GM21529 (cell line): ENCODE measurements at regions not wholly inside any gene's neighbourhood (a gene's known extent, or its start where the extent isn't known, plus 50 kb on each side); places are given as distances from the start of the nearest gene placed in this dataset.
A peak's percentile ranks its signal among the peaks of the same experiment; 100 is the strongest.

ENCODE experiments used
- ATAC-seq: cut with Tn5 transposase; IDR thresholded peaks from one replicate; pipeline ENCODE4 v1.9.1; 2021; ENCODE audit not compliant: unreplicated experiment

DNA sequence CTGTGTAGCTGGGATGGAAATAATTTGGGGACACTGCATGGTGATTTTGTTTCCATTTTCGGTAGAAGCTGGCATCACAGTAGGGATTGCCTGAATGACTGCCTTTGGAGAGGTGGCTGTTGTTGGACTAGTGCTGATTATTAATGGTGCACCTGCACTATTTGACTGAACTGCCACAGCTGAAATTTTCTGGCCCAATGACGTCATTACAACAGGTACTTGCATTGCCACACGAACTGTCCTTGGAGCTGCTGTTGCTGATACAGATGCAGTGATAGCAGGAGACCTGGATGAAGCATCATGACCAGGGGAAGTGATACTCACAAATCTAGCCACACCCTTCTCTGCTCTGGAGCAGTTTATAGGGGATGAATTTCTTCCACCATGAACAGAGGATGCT lies 95.6 kb upstream of the FOXC1 start:
- ATAC-seq = no peak

DNA sequence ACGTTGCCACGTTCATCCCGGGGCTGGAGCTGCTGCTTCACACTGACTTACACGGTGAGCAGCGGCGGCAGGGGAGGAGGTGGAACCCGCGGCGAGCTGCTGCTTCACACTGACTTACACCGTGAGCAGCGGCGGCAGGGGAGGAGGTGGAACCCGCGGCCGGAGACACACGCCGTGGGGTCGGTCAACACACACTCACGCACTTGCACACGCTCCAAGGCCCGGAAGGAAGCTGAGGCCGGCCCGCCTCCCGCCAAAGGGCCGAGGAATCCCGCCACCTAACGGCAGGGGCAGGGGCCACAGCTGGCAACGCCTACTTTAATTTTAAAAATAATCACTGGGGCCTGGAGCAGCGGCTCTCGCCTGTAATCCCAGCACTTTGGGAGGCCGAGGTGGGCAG lies 94.4 kb upstream of the FOXC1 start:
- no peak for ATAC-seq

DNA sequence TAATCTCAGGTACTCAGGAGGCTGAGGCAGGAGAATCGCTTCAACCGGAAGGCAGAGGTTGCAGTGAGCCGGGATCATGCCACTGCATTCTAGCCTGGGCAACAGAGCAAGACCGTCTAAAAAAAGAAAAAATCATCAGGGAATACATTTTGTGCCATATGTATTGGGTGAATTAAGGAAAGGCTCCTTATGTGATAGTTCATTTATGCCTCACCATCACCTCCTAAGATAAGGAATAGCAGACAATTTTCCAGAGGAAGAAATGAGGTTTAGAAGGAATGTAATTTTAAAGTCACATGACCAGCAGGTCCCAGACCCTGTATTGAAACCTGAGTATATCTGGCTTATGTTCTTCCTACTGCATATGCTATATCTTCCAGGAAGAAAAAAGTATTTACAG lies 93.9 kb upstream of the FOXC1 start:
- no peak for ATAC-seq

DNA sequence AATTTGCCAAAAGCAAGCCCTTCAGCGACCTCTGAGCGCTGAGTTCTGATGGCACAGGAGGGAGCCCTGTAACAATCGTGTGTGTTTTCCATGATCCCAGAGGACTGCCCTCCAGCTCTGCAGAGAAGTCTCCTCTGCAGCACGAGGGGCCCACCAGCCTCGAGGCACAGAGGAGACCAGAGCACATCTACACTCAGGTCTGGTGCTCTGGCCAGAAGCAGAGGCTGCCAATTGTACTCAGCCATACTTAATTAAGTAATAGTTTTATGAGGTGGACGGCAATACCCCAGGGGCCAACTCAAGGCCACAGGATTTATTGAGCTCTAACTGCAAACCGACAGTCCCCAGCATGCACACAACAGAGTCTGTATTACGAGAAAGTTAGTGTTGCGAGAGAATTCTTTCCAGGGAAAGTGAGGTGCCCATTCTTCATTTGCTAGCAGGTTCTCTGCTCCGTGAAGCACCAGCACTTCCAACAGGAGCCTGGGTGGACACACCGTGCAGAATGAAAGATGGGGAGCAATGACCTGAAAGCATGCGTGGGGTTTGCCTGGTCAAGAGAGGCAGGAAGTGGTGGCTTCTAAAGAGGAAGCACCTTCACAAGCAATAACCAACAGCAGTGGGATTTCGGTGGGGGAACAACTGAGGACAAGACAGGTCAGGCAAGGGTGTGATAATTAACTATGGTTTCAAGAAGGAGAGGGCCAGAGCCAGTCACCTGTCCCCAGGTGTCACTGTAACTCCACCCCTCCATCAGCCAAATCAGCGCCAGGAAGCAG lies 92.8 kb upstream of the FOXC1 start:
- no peak for ATAC-seq

- no peak for ATAC-seq
These were observed 90.9 kb upstream of the FOXC1 start for GRCh38 chr6:1518855-1519254.

GRCh38 chr6:1519597-1519996 lies 90.1 kb upstream of the FOXC1 start:
- no peak for ATAC-seq

DNA sequence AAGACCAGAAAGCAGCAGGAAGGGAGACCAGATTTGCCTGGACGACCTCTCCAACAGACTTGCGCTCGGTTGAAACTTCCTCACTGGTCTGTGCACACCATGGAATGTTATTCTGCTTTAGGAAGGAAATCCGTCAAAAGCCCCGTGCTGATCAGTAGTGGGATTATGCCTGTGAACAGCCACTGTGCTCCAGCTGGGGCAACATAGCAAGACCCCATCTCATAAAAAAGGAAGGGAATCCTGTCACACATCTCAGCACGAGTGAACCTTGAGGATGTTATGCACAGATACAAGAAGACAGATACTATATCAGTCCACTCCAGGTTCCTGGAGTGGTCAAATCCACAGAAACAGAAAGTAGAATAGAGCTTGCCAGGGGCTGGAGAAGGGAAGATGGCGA lies 86.9 kb upstream of the FOXC1 start:
- ATAC-seq = no peak

DNA sequence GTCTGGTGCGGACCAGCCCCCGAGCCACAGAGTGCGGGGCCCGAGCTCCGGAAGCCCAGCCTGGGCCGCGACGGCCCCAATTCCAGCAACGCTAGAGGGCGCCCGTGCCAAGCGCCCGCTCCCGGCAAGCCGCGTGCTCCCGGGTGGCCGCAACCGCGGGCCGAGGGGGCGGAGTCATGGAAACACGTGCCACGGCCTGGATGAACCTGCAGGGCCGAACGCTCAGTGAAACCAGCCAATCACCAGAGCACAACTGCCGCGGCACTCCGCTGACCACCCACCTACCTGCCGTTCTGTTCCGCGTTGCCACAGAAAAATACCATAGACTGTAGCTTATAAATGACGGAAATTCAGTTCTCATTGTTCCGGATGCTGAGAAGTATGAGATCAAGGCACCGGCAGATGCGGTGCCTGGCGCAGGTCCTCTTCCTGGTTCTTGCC lies 85.7 kb upstream of the FOXC1 start:
- ATAC-seq = no peak

DNA sequence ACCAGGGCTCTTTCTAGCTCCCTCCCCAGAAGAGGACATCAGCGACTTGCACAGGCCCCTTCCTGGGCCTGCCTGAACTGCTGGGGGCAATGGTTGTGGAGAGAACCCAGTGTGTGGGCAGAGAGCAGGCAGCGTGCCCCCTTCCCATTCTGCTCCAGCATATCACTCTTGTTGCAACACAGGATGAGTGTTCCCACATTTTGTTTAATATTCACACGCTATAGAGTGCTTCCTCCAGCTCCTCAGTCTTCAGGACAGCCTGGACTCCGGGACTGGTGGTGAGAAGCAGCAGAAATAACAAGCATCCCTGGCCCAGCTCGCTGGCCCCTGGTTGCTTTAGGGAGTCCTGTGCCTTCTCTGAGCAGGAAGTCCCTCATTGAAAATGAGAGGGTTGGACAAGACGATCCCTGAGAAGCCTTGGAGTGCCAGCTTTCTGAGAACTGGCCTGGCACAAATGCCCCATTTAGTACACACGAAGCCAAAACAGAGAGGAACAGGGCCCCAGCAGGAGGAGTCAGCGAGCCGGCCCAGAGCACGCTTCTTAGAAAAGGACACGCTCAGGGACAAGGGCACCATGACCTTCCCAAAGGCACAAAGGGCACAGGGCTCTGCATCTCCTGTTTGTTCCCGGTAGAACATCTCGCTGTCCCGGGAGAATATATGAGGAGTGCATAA lies 84.2 kb upstream of the FOXC1 start:
- ATAC-seq = no peak

DNA sequence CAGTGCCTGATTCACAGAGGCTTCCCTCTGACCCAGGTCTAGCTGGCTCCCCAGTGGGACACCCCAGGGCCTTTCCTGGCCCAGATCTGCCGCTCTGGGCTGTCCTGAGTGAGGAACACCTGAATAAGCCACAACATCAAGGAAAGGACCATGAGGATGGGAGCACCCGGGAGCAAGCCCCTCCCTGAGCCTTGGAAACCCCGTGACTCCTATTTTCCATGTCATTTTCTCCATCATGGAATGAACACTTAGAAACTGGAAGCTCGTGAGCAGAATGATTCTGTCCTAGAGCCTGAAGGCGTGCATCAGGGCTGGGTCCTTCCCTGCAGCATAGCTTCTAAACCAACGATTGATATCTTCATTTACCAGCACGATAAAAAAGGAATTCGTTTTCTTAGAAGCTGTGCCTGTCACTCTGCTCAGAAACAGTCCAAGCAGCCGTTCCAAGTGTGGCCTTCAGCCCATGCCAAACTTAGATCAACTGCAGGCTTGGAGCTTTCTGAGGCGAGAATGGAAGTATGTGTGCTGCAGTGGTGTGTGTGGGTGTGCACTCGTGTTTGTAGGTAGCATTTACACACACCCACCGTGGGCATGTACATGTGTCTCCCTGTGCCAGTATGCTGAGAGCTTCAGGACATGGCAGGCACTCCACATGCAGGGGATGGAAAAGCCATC lies 83.2 kb upstream of the FOXC1 start:
- ATAC-seq = no peak

- peak; percentile 44 for ATAC-seq
These were observed 82.7 kb upstream of the FOXC1 start for GRCh38 chr6:1527073-1527457.

DNA sequence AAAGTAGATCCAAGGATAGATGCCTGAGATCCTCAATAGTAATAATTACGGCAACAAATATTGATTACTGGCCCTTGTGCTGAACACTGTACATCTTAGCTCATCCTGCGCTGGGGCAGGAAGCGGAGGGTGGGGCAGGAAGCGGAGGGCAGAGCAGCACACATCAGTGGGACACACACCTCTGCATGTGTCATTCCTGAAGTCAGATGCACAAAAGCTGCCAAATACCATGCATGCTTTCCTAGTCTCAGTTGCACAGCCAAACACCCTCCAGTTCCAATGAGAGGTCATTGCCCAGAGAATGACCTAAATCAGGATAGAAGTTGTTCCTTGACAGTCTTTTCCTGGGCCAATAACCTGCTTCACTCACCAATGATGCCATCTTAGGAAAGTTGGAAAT lies 74.4 kb upstream of the FOXC1 start:
- no peak for ATAC-seq

GRCh38 chr6:1536526-1537429 lies 72.9 kb upstream of the FOXC1 start:
- no peak for ATAC-seq

- no peak for ATAC-seq
These were observed 71.3 kb upstream of the FOXC1 start for GRCh38 chr6:1538369-1538768.

DNA sequence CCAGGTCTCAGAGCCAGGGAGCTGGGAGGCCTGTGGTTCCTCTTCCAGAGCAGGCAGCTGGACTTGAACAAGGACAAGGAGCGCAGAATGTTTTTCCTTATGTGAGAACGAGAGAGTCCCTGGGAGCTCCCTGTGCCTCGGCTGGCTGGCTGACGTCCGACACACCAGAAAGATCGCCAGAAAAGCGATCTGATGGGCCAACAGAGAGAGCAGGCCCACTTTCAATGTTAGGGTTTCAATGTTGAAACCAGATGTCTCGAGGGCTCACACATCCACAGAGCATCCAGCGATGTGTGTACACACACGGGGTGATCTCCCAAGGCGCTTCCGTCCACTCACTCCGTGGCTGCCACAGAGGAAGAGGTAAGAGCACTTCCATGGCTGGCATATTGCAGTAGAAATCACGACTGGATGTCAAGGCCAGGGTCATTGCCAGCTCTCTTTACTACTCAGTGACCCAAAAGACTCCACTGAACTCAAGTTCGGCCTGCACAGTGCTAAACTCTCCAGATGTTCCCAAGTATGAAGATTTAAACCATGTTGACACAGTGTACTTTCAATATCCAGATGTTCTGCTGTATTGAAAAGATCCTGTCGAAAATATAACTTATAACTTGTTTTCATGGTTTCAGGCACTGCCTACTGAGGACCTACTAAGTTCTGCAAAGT lies 70.8 kb upstream of the FOXC1 start:
- ATAC-seq = no peak

DNA sequence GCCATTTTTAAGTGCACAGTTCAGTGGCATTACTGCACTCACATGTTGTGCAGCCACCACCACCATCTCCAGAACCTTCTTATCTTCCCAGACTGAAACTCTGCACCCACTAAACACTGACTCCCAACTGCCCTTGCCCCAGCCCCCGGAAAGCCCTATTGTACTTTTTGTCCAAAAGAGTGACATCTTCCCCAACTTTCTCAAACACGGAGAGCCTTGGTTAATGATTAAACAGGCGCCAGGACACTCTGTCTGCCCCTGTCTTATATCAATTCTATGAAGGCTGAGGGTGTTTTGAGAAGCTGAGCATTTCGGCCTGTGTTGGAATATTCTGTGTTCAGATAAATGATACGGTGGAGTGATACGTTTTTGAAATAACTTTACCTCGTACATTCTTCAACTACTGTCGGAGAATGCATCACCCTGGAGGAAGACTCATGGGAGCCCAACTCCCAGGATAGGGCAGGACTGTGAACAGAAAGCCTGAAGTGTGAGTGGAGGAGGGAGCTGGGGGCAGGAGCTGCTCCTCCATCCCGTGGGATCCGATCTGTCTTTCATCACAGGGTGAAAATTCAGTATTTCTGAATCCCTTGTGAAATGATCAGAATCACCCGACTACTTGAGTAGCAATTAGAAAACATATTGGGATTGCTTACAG lies 68.7 kb upstream of the FOXC1 start:
- no peak for ATAC-seq

DNA sequence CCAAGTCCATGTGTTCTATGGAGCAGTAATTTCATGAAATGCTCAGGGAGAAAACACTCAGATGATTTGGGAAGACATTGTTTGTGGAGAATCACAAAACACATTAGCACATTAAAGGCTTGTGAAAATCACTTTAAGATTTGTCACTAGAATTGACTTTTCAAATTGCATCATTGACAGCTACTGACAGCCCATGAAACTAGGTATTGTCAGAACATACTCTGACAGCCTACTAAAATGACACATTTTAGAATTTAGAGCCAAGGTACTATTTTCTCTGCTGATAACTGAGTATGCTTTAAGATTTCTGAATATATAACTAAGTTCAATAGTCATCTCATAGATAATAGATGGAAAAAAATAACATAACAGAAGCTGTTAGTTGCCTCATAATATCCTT lies 67.4 kb upstream of the FOXC1 start:
- ATAC-seq = no peak

DNA sequence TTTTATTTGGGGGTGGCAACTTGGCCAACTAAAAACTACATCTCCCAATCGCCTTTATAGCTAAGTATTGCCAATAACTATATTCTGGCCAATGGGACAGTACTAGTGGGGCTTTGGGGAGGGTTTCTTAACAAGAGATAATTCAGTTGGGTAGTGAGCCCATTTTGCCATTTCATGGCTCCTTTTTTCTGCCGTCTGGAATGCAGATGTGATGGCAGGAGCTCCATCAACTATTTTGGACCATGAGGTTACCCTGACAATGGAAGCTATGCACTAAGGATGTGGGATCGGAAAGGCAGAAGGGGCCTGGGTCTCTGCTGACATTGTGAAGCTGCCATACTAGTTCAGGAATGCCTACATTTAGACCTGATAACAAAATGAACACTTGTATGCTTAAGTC lies 67.0 kb upstream of the FOXC1 start:
- no peak for ATAC-seq

DNA sequence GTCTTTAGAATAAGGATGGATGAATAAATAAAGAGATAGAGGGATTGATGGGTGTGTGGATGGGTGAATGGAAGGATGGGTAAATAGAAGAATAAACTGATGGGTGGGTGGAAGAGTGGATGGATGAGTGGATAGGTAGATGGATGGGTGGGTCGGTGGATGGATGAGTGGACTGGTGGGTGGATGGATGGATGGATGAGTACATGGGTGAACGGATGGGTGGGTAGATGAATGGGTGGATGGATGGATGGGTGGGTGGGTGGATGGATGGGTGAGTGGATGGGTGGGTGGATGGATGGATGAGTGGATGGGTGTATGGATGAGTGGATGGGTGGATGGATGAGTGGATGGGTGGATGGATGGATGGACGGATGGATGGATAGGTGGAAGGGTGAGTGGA lies 65.7 kb upstream of the FOXC1 start:
- ATAC-seq = no peak

DNA sequence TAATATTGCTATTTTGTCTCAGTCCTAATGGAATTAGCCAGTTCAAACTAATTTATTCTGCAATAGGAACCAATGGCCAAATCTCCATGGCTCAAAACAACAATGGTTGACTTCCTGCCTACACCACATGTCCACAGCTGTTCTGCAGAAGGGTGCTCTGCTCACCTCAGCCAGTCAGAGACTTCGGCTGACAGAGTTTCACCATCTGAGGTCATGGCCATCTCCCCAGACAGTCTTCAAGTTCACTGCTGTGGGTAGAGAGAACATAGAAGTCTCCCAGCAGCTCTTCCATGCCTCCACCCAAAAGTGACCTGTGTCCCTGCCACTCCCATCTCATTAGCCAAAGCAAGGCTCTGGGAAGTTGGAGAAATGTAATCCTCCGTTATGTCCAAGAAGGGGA lies 65.1 kb upstream of the FOXC1 start:
- no peak for ATAC-seq
